Erythroblast (primary cell): ENCODE measurements at regions not wholly inside any gene's neighbourhood (a gene's known extent, or its start where the extent isn't known, plus 50 kb on each side); places are given as distances from the start of the nearest gene placed in this dataset.

Experiments
- DNase-seq, 2 experiments: peaks; one replicate each; lab custom pipeline; 2025; lab: John Stamatoyannopoulos, UW
- GATA1 ChIP-seq: IDR thresholded peaks from 2 replicates; pipeline ENCODE4 v1.6.1; 2011; ENCODE audit warnings: low read depth, mild to moderate bottlenecking, control low read depth, low read length, moderate library complexity
- POLR2A ChIP-seq: IDR thresholded peaks from 2 replicates; pipeline ENCODE4 v1.6.1; 2011; ENCODE audit warnings: mild to moderate bottlenecking, low read length

DNA sequence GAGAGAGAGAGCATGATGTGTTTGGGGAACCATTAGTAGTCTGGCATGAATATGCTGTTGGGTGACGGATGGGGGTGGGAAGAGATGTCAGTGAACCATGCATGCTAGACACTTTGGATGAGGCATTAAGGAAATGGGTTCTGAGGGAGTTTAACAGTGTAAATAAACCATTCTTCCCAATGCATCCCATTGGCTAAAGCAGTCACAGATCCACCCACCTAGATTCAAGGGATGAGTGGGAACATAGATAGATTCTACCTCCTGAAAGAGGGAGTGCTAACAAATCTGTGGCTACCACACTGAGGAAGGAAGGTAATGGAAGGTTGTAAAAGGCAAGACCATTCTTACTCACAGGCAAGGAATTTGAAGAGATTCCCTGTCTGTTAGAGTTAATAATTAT, 129.8 kb upstream of the CACNA1E start:
- DNase-seq = no peak
- TF ChIP-seq GATA1 (no peak), POLR2A (no peak)

DNA sequence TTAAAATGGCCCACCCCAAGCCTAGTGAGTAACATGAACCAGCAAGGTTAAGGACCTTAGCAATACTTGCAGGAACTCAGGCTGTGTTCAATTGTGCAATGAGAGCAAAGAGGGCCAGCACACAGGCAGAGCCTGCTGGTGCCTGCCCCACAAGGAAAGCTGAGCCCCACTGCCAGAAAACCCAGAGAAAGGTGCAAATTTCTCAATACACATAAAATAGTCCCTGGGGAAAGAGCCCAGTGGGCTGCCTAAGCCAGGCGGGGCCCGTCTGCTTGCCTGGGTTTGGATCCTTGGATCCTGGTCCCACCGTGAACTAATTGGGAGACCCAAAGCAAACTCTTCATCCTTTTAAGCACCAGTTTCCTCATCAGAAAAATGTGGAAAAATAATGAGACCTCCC, 128.5 kb upstream of the CACNA1E start:
- DNase-seq = no peak
- no peak for TF ChIP-seq GATA1
- no peak for TF ChIP-seq POLR2A

DNA sequence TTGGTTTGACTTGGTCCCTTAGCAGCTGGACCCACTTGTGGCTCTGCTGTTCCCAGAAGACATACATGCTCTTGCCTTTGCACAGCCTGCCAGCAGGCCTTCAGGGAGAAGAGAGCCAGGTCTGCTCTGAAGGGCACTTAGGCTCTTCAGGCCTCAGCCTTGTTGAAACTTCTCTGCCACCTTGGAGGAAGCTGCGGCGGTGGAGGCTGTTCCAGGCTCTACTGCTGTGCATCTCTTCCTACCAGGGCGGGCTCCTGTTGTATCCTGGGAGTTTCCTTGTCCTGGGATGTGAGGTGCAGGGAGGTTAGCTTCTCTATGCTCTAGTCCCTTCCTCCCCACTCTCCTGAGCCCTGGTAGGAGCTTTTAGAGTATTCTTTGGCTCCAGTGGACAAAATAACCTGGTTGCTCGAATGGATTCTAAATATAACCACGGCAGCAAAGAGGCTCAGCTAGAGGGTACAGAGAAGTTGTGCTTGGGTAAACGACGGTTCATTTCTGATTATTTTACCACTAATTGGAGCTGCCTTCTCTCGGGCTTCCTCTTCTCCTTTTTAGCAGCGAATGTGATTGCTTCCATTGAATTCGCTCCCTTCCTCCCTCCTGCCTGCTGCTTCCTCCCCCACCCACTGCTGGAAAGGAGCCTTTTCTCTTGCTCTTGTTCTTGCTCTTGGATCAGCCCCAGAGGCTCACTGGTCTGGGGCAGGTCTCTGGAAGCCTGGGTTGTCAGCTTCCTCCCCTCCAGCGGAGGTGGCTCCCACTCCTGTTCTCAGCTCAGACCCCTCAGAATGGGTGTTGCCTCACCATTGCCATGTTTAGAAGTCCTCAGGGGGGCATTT, 126.6 kb upstream of the CACNA1E start:
- TF ChIP-seq GATA1 (no peak), POLR2A (no peak)
- no peak for DNase-seq

DNA sequence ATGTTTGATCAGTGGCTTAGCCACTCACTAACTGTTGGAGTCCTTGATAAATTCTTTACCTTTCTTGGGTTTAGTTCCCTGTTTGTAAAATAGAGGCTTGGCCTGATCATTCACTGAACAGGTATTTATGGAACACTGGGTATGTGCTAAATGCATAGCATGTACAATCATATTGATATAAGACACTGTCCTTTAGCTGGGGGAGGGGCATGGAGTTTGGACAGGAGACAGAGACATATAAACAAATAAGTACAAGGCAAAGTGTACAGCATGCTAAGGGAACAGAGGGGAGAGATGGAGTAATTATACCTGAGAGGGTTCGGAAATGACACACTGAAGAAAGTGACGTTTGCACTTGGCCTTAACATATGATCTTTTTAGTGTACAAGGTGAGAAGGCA, 124.3 kb upstream of the CACNA1E start:
- DNase-seq = no peak
- TF ChIP-seq GATA1 (no peak), POLR2A (no peak)

DNA sequence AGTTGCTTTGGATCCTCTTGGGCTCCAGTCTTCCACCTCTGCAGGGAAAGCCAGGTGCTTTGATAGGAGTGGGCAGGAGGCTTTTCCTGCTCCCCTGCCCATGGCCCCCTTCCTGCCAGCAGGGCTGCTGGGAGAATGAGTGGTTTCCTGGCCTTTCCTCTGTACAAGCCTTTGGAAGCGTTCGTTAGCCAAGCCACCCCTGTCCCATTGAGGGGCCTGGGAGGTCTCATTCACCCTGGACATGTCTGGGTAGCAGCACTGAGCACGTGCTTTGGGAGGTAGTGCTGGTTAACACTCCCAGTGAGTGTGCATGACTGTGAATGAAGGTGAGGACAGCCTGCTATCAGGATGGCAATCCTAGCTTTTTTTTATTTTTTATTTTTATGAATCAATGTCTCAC, 118.5 kb upstream of the CACNA1E start:
- no peak for TF ChIP-seq POLR2A
- no peak for TF ChIP-seq GATA1
- DNase-seq = no peak

DNA sequence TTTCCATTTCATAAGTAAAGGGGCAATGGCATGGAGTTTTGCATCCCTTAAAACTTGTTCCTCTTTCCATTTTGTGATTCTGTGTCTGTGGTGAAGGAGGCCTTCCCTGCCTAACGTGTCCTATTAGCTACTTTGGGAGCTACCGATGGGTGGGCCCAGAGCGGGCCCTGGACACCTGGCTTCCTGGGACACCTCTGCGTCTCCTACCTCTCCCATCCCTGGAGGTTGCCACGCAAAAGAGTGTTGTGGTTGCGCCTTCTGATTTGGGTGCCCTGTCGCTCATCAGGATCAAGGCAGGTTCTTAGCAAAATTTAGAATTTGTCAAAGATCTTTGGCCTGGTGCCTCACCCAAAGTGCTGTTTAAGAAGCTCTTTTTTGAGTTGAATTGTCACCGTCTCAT, 116.4 kb upstream of the CACNA1E start:
- no peak for DNase-seq
- TF ChIP-seq POLR2A (no peak), GATA1 (no peak)

DNA sequence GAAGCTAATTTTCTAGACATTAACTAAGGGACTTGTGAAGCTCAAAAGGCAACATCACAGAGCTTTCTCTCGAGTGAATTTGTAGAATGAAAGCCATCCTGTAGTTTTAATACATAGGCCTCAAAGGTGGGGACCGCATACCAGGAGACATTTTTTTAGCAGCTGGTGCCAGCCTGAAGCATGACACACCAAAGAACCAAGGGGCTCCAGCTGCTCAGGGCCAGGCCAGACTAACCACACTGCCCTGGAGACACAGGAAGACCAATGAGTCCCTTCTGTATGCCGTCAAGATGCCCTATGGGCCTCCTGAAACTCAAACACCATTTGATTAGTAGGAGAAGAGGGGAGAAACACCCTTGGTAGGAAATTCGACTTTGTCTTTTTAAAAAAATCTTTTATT, 113.9 kb upstream of the CACNA1E start:
- DNase-seq = no peak
- TF ChIP-seq GATA1 (no peak), POLR2A (no peak)

DNA sequence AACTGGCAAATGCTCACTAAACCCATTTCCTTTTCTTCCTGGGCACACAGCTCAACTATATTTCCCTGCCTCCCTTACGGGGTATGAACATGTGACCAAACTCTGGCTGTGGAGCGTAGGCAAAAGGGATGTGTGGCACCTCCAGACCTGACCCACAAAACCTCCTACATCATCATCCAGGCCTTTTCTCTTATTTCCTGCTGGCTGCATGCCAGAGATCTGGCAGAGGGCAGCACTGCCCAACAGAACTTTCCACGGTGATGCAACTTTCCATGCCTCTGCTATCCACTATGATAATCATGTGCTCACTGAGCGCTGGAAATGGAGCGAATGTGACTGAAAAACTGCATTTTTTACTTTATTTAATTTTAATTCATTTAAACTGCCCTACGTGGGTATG, 99.6 kb upstream of the CACNA1E start:
- DNase-seq = no peak
- TF ChIP-seq GATA1 = no peak
- no peak for TF ChIP-seq POLR2A

DNA sequence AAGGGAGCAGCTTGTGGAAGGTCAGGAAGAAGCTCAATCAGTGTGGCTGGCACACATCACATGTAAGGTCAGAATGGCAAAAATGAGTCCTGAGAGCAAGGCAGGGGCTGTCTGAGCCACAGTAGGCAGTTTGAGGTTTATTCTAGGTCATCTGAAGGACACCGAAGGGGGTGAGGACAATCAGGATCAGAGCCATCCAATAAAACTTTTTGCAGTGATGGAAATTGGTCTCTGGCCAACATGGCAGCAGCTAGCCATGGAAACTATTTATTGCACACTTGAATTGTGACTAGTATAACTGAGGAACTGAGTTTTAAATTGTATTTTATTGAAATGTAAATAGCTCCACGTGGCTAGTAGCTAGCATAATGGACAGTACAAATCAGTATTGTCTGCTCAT, 97.0 kb upstream of the CACNA1E start:
- TF ChIP-seq GATA1 (no peak), POLR2A (no peak)
- DNase-seq = no peak

DNA sequence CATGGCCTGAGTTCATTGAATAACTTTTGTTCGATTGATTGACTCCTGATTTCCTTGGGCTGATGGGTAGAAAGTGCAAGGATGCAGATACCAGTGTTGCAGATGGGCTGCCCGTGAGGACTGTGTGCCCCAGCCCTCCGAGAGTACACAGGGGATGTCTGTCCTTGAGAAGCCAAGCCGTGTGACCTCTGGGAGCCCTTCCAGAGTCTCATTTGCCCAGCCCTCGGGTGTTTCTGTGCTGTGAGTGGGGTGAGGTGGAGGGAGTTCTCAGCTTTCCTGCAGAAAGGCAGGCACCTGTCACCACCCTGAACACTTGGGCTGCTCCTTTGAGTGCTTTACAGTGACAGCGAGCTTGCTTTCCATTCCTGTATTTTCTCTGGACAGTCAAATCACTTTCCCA, 96.4 kb upstream of the CACNA1E start:
- no peak for TF ChIP-seq GATA1
- no peak for DNase-seq

DNA sequence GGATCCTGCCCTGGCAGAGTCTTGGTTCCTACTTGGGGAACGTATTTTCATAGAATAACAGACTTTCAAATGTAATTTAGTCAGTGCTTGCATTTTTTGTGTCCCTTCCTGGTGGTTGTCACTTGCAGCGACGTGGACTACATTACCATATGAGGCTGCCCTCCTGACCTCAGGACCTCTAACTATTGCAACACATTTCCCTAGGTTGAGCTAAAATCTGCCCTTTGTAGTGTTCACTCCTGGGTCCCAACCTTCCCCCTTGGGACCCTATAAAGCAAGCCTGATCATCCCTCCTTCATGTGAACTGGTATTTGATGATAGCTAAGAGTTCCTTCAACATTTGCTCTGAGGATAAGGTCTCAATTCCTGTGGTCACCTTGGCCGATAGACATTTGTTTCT, 95.6 kb upstream of the CACNA1E start:
- no peak for TF ChIP-seq GATA1
- TF ChIP-seq POLR2A = no peak
- no peak for DNase-seq

DNA sequence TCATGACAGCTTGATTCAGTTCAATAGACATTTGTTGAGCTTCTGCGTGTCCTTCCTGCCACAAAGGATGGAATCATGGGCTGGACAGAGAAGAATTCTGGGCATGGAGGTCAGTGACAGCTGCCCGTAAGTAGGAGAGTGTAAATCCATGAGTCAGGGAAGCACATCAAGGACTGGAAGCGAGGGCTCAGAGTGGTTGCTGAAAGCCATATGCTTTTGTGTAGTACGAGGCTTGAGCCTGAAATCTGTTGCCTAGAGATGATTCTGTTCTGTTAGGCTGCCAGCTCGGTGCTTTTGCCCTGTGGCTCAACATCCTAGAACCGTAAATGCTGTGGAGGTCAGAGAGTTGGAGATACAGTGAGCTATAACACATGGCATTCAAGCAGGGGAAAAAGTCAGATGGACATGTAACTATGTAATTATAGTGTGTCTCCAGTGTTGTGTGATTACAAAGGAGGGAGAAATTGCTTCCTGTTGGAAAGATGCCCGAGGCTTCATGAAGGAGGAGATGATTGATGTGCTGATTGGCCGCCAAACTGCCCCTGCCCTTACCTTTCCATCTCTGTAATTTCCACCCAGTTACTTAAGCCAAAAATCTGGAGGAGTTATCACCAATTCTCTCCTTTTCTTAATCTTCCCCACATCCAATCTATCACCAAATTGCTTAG, 92.8 kb upstream of the CACNA1E start:
- TF ChIP-seq POLR2A (no peak), GATA1 (no peak)
- DNase-seq = no peak

DNA sequence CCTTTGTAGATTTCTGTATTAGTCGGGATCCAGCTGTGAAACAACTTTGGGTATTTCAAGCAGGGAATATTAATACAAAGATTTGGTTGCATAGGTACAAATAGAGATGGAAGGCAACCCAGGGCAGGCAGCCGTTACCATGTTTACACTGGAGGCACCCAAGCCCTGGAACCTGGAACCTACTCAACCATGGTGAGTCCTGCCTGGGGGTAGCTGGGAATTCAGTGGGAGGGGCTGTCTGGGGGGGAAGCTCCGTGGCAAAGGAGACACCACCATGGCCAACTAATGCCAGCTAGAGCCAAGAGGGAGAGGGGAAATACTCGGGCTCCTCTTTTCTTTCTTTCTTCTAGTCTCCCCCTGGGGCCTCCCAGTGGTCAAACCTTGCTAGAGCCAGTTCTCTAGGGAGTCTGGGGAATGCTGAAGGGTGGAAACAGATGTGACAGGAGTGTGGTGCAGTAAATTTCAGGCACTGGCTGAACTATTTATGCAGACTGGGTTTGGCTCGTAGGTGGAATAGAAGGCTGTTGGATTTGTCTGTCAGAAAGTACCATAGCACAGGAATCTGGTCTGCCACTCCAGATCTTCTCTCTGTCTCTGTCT, 91.9 kb upstream of the CACNA1E start:
- no peak for DNase-seq

DNA sequence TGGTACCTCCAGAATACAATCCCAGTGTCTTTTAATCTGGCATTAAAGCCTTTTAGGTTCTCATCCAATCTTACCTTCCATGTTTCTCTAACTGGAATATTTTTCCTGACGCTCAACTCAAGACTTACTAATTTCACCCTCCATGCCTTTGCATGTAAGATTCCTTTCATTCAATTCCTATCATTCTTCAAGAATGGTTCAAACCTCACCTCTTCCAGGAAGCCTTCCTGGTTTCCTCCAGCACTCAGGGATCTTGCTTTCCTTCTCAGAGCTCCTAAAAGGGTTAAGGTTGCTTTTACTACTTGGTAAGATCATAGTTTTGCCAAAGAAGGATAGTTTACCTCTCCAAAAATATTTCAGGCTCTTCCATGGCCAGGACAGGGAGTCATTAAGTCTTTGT, 91.2 kb upstream of the CACNA1E start:
- no peak for DNase-seq
- TF ChIP-seq GATA1 (no peak), POLR2A (no peak)

More for the DNA sequence above, 91.9 kb upstream of the CACNA1E start:
- TF ChIP-seq POLR2A (no peak), GATA1 (no peak)
